Mesenchymal stem cell (in vitro differentiated cells and primary cell): ENCODE measurements at regions not wholly inside any gene's neighbourhood (a gene's known extent, or its start where the extent isn't known, plus 50 kb on each side); places are given as distances from the start of the nearest gene placed in this dataset.

Source experiments
- DNase-seq: peaks from one replicate; pipeline ENCODE4 v3.0.0-alpha.2; 2013
- H2AFZ ChIP-seq: one replicate; pipeline ENCODE4 v1.6.1; 2013; ENCODE audit warnings: low read depth, mild to moderate bottlenecking, control low read depth, inconsistent platforms, low read length, moderate library complexity
- H2AK5ac ChIP-seq: 2 replicates; pipeline ENCODE4 v1.6.1; 2013; ENCODE audit warnings: low read length, moderate library complexity, mild to moderate bottlenecking, inconsistent platforms; ENCODE audit not compliant: severe bottlenecking
- H2BK120ac ChIP-seq: one replicate; pipeline ENCODE4 v1.6.1; 2013; ENCODE audit warnings: low read depth, mild to moderate bottlenecking, inconsistent platforms, low read length, moderate library complexity
- H2BK12ac ChIP-seq, 2 experiments: one replicate each; pipeline ENCODE4 v1.6.1; 2013; ENCODE audit warnings: inconsistent platforms in 2 of 2, low read length in 2 of 2, mild to moderate bottlenecking in 2 of 2, moderate library complexity in 2 of 2, control low read depth in 1 of 2
- H2BK15ac ChIP-seq: one replicate; pipeline ENCODE4 v1.6.1; 2013; ENCODE audit warnings: mild to moderate bottlenecking, low read depth, inconsistent platforms; ENCODE audit not compliant: poor library complexity, severe bottlenecking
- H2BK5ac ChIP-seq: 2 replicates; pipeline ENCODE4 v1.6.1; 2013; ENCODE audit warnings: low read depth, mild to moderate bottlenecking, low read length, control low read depth, inconsistent platforms; ENCODE audit not compliant: poor library complexity, severe bottlenecking
- H3K14ac ChIP-seq, 2 experiments: one replicate each; pipeline ENCODE4 v1.6.1; 2013; ENCODE audit warnings: inconsistent platforms in 2 of 2, low read length in 2 of 2, control low read depth in 1 of 2, mild to moderate bottlenecking in 1 of 2, moderate library complexity in 1 of 2
- H3K18ac ChIP-seq, 2 experiments: one replicate each; pipeline ENCODE4 v1.6.1; 2013; ENCODE audit warnings: inconsistent platforms in 2 of 2, low read length in 2 of 2, control low read depth in 1 of 2, low read depth in 1 of 2, mild to moderate bottlenecking in 1 of 2
- H3K23ac ChIP-seq, 2 experiments: one replicate each; pipeline ENCODE4 v1.6.1; 2013; ENCODE audit warnings: inconsistent platforms in 2 of 2, low read length in 2 of 2, mild to moderate bottlenecking in 2 of 2, moderate library complexity in 2 of 2, control low read depth in 1 of 2
- H3K27ac ChIP-seq: 2 replicates; pipeline ENCODE4 v1.5.1; 2013; ENCODE audit warnings: mild to moderate bottlenecking, moderate library complexity, low read length, control low read depth, inconsistent platforms; ENCODE audit not compliant: poor library complexity, severe bottlenecking
- H3K27me3 ChIP-seq, 2 experiments: 2 replicates each; pipeline versions ENCODE4 v1.6.1 to v1.7.0; 2013; ENCODE audit warnings: low read length in 2 of 2, mild to moderate bottlenecking in 2 of 2, moderate library complexity in 2 of 2, control low read depth in 1 of 2, inconsistent platforms in 1 of 2; ENCODE audit not compliant: control insufficient read depth in 1 of 2, insufficient read depth in 1 of 2
- H3K36me3 ChIP-seq, 2 experiments: 2 replicates each; pipeline versions ENCODE4 v1.6.1 to v1.7.0; 2013; ENCODE audit warnings: low read length in 2 of 2, control low read depth in 1 of 2, inconsistent platforms in 1 of 2, low read depth in 1 of 2, mild to moderate bottlenecking in 1 of 2; ENCODE audit not compliant: insufficient read depth in 2 of 2, control insufficient read depth in 1 of 2
- H3K4ac ChIP-seq, 2 experiments: one replicate each; pipeline ENCODE4 v1.6.1; 2013; ENCODE audit warnings: inconsistent platforms in 2 of 2, low read length in 2 of 2, mild to moderate bottlenecking in 2 of 2, moderate library complexity in 2 of 2, control low read depth in 1 of 2, low read depth in 1 of 2
- H3K4me1 ChIP-seq: 2 replicates; pipeline ENCODE4 v1.6.1; 2013; ENCODE audit warnings: low read depth, low read length, control low read depth; ENCODE audit not compliant: control insufficient read depth, insufficient read depth
- H3K4me2 ChIP-seq: 2 replicates; pipeline ENCODE4 v1.6.1; 2013; ENCODE audit warnings: low read length, mild to moderate bottlenecking, inconsistent platforms; ENCODE audit not compliant: poor library complexity, severe bottlenecking
- H3K4me3 ChIP-seq, 2 experiments: 2 replicates each; pipeline versions ENCODE4 v1.5.1 to v1.7.0; 2013; ENCODE audit warnings: low read length in 2 of 2, mild to moderate bottlenecking in 2 of 2, control low read depth in 1 of 2, low read depth in 1 of 2; ENCODE audit not compliant: insufficient read depth in 1 of 2
- H3K79me1 ChIP-seq: replicated peaks from 2 replicates; pipeline ENCODE4 v1.6.1; 2013; ENCODE audit warnings: mild to moderate bottlenecking, control low read depth, low read length, inconsistent platforms; ENCODE audit not compliant: poor library complexity, severe bottlenecking
- H3K9ac ChIP-seq: 2 replicates; pipeline ENCODE4 v1.7.0; 2013; ENCODE audit warnings: mild to moderate bottlenecking, low read length, moderate library complexity
- H3K9me3 ChIP-seq: 2 replicates; pipeline ENCODE4 v1.7.0; 2013; ENCODE audit warnings: mild to moderate bottlenecking, low read length; ENCODE audit not compliant: control insufficient read depth
- H4K8ac ChIP-seq: one replicate; pipeline ENCODE4 v1.6.1; 2013; ENCODE audit warnings: inconsistent platforms, mild to moderate bottlenecking, low read length, moderate library complexity
- H4K91ac ChIP-seq: one replicate; pipeline ENCODE4 v1.6.1; 2013; ENCODE audit warnings: mild to moderate bottlenecking, low read length, inconsistent platforms
- WGBS: methylation state at CpG from one replicate; pipeline ENCODE4 v1.1.7; 2013; ENCODE audit warnings: mixed read lengths; 5-methylcytosine and 5-hydroxymethylcytosine counted together

- peaks cover 22% of the 10 kb centered on the region for H3K4me1 ChIP-seq
- no peak overlapping the region for H3K14ac ChIP-seq
- H3K27me3 ChIP-seq: no peaks in the 10 kb centered on the region
- no peak overlapping the region for H2AK5ac ChIP-seq
- 93% methylated on average over 5 of the region's 5 CpGs for WGBS
- peak overlapping the region in 1 of 2 experiments; percentile 67 for H3K4ac ChIP-seq
- no peak overlapping the region for H2BK5ac ChIP-seq
- H3K9ac ChIP-seq: no peak overlapping the region
- H2BK12ac ChIP-seq: peak overlapping the region in 1 of 2 experiments; percentile 51
- no peak overlapping the region for H3K4me3 ChIP-seq
- no peaks in the 10 kb centered on the region for H3K9me3 ChIP-seq
- H3K23ac ChIP-seq: peak overlapping the region in 1 of 2 experiments; percentile 34
- H3K36me3 ChIP-seq: no peaks in the 10 kb centered on the region
- no peak overlapping the region for H2AFZ ChIP-seq
- no peak overlapping the region for H4K8ac ChIP-seq
- H3K4me2 ChIP-seq: no peak overlapping the region
- no peak overlapping the region for H2BK120ac ChIP-seq
- H3K79me1 ChIP-seq: no peaks in the 10 kb centered on the region
- DNase-seq: peak; percentile 35
- H3K18ac ChIP-seq: peak overlapping the region in 1 of 2 experiments; percentile 37
- H3K27ac ChIP-seq: no peak overlapping the region
- no peak overlapping the region for H2BK15ac ChIP-seq
- H4K91ac ChIP-seq: no peak overlapping the region
These were observed 149.4 kb downstream of the MACROH2A1 start for GRCh38 chr5:135249658-135250057.

- Histone ChIP-seq H2BK15ac (no peak overlapping the region), H3K4me1 (peaks cover 22% of the 10 kb centered on the region), H3K4me2 (no peak overlapping the region), H3K27ac (no peak overlapping the region), H2BK120ac (no peak overlapping the region), H2BK5ac (no peak overlapping the region), H3K9me3 (no peaks in the 10 kb centered on the region), H2BK12ac (peak overlapping the region in 1 of 2 experiments; percentile 70), H4K8ac (peak overlapping the region; percentile 53), H3K9ac (no peak overlapping the region), H3K14ac (peak overlapping the region in 1 of 2 experiments; percentile 63), H4K91ac (peak overlapping the region; percentile 52), H2AK5ac (peak overlapping the region; percentile 41), H3K23ac (no peak overlapping the region), H3K27me3 (no peaks in the 10 kb centered on the region), H2AFZ (no peak overlapping the region), H3K18ac (peak overlapping the region; percentile 7 to 58), H3K79me1 (no peaks in the 10 kb centered on the region), H3K4ac (peak overlapping the region in 1 of 2 experiments; percentile 35), H3K4me3 (no peak overlapping the region), H3K36me3 (no peaks in the 10 kb centered on the region)
- 95% methylated on average over 8 of the region's 8 CpGs for WGBS
- DNase-seq: no peak
These were observed 150.2 kb downstream of the MACROH2A1 start for GRCh38 chr5:135248801-135249231.

- H3K79me1 ChIP-seq: no peaks in the 10 kb centered on the region
- H3K14ac ChIP-seq: peak overlapping the region in 1 of 2 experiments; percentile 73
- H2BK12ac ChIP-seq: peak overlapping the region; percentile 86 to 99
- peak overlapping the region; percentile 66 for H4K8ac ChIP-seq
- H2BK5ac ChIP-seq: peak overlapping the region; percentile 22
- no peaks in the 10 kb centered on the region for H3K9me3 ChIP-seq
- 42% methylated on average over 28 of the region's 28 CpGs for WGBS
- H3K4me2 ChIP-seq: peak overlapping the region; percentile 24
- no peak overlapping the region for H2AFZ ChIP-seq
- H3K4me1 ChIP-seq: peaks cover 23% of the 10 kb centered on the region
- H3K36me3 ChIP-seq: no peaks in the 10 kb centered on the region
- peak overlapping the region; percentile 44 for H2BK15ac ChIP-seq
- peak overlapping the region; percentile 60 to 91 for H3K18ac ChIP-seq
- peak; percentile 95 for DNase-seq
- H3K27me3 ChIP-seq: no peaks in the 10 kb centered on the region
- peak overlapping the region in 1 of 2 experiments; percentile 60 for H3K23ac ChIP-seq
- H3K4ac ChIP-seq: peak overlapping the region; percentile 75 to 87
- H3K9ac ChIP-seq: peak overlapping the region; percentile 41
- H3K27ac ChIP-seq: peak overlapping the region; percentile 68
- H3K4me3 ChIP-seq: peak overlapping the region in 1 of 2 experiments; percentile 23
- H2AK5ac ChIP-seq: peak overlapping the region; percentile 58
- no peak overlapping the region for H2BK120ac ChIP-seq
- H4K91ac ChIP-seq: peak overlapping the region; percentile 94
These were observed 151.9 kb downstream of the MACROH2A1 start for GRCh38 chr5:135246923-135247795.

GRCh38 chr5:135246605-135246922 is 152.5 kb downstream of the MACROH2A1 start:
- peak overlapping the region; percentile 27 to 75 for H3K4ac ChIP-seq
- peak overlapping the region; percentile 24 for H3K4me2 ChIP-seq
- 51% methylated on average over 5 of the region's 5 CpGs for WGBS
- H3K27me3 ChIP-seq: no peaks in the 10 kb centered on the region
- no peak for DNase-seq
- no peaks in the 10 kb centered on the region for H3K36me3 ChIP-seq
- H3K9ac ChIP-seq: peak overlapping the region; percentile 41
- H3K4me1 ChIP-seq: peaks cover 29% of the 10 kb centered on the region
- H3K4me3 ChIP-seq: peak overlapping the region in 1 of 2 experiments; percentile 6
- H2BK12ac ChIP-seq: peak overlapping the region; percentile 86 to 89
- peak overlapping the region; percentile 58 for H3K27ac ChIP-seq
- H2BK15ac ChIP-seq: peak overlapping the region; percentile 44
- H4K91ac ChIP-seq: peak overlapping the region; percentile 94
- peak overlapping the region in 1 of 2 experiments; percentile 4 for H3K23ac ChIP-seq
- no peaks in the 10 kb centered on the region for H3K9me3 ChIP-seq
- no peak overlapping the region for H2BK120ac ChIP-seq
- H4K8ac ChIP-seq: peak overlapping the region; percentile 74
- H3K18ac ChIP-seq: peak overlapping the region; percentile 50 to 81
- no peak overlapping the region for H2AK5ac ChIP-seq
- peak overlapping the region; percentile 22 for H2BK5ac ChIP-seq
- no peaks in the 10 kb centered on the region for H3K79me1 ChIP-seq
- H2AFZ ChIP-seq: no peak overlapping the region
- H3K14ac ChIP-seq: no peak overlapping the region
